SK-N-SH (cell line): ENCODE measurements at regions not wholly inside any gene's neighbourhood (a gene's known extent, or its start where the extent isn't known, plus 50 kb on each side); places are given as distances from the start of the nearest gene placed in this dataset.
"Not testable (repeated sequence)": the region's sequence is repeated elsewhere in the genome, so short reads cannot be mapped to it uniquely, and the experiment has no call there.

Experiments
- SIN3A ChIP-seq: IDR thresholded peaks from 2 replicates; pipeline ENCODE4 v1.6.1; 2012; ENCODE audit warnings: low read depth, mild to moderate bottlenecking, low read length, moderate library complexity, borderline replicate concordance
- TF ChIP-seq, protein P1 (sequence below): fragments of 200-600 bp; sonication (generic); IDR thresholded peaks from 2 replicates; pipeline ENCODE4 v1.6.1; 2017; ENCODE audit warnings: antibody characterized with exemption, mild to moderate bottlenecking, moderate library complexity

DNA sequence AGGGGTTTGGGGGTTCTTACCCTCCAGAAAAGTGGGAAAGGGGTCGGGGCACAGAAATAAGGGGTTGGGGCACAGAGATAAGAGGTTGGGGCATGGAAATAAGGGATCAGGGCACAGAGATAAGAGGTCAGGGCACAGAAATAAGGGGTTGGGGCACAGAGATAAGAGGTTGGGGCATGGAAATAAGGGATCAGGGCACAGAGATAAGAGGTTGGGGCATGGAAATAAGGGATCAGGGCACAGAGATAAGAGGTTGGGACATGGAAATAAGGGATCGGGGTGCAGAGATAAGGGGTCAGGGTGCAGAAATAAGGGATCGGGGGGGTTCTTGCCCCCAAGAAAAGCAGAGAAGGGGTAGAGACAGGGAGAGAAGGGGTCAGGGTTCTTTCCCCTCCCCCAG, 69.2 kb downstream of the RAP2B start:
- TF ChIP-seq, protein P1, sequence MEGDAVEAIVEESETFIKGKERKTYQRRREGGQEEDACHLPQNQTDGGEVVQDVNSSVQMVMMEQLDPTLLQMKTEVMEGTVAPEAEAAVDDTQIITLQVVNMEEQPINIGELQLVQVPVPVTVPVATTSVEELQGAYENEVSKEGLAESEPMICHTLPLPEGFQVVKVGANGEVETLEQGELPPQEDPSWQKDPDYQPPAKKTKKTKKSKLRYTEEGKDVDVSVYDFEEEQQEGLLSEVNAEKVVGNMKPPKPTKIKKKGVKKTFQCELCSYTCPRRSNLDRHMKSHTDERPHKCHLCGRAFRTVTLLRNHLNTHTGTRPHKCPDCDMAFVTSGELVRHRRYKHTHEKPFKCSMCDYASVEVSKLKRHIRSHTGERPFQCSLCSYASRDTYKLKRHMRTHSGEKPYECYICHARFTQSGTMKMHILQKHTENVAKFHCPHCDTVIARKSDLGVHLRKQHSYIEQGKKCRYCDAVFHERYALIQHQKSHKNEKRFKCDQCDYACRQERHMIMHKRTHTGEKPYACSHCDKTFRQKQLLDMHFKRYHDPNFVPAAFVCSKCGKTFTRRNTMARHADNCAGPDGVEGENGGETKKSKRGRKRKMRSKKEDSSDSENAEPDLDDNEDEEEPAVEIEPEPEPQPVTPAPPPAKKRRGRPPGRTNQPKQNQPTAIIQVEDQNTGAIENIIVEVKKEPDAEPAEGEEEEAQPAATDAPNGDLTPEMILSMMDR = not testable (repeated sequence)
- not testable (repeated sequence) for TF ChIP-seq SIN3A
